HG02678 (cell line): ENCODE measurements at regions not wholly inside any gene's neighbourhood (a gene's known extent, or its start where the extent isn't known, plus 50 kb on each side); places are given as distances from the start of the nearest gene placed in this dataset.

Experiments
- ATAC-seq: cut with Tn5 transposase; IDR thresholded peaks from one replicate; pipeline ENCODE4 v1.9.1; 2021; ENCODE audit warnings: mild to moderate bottlenecking, moderate library complexity; ENCODE audit not compliant: unreplicated experiment

GRCh38 chr14:29197557-29197956, 431.0 kb downstream of the FOXG1 start:
- ATAC-seq = no peak

GRCh38 chr14:29205658-29206057, 439.1 kb downstream of the FOXG1 start:
- no peak for ATAC-seq

- no peak for ATAC-seq
Measured at GRCh38 chr14:29215853-29216252, 449.3 kb downstream of the FOXG1 start.

GRCh38 chr14:29216268-29217232, 450.0 kb downstream of the FOXG1 start:
- ATAC-seq = no peak

GRCh38 chr14:29217813-29218450, 451.3 kb downstream of the FOXG1 start:
- no peak for ATAC-seq

GRCh38 chr14:29220072-29220471, 453.5 kb downstream of the FOXG1 start:
- ATAC-seq = no peak

- ATAC-seq = no peak
Measured at GRCh38 chr14:29220566-29220965, 454.0 kb downstream of the FOXG1 start.

- no peak for ATAC-seq
Measured at GRCh38 chr14:29222006-29222405, 455.4 kb downstream of the FOXG1 start.

- no peak for ATAC-seq
Measured at GRCh38 chr14:29222671-29223268, 456.2 kb downstream of the FOXG1 start.

GRCh38 chr14:29223947-29224346, 457.4 kb downstream of the FOXG1 start:
- no peak for ATAC-seq

- no peak for ATAC-seq
Measured at GRCh38 chr14:29227631-29228030, 461.0 kb downstream of the FOXG1 start.

GRCh38 chr14:29232153-29232552, 465.6 kb downstream of the FOXG1 start:
- no peak for ATAC-seq

GRCh38 chr14:29232711-29233110, 466.1 kb downstream of the FOXG1 start:
- ATAC-seq = no peak

- ATAC-seq = no peak
Measured at GRCh38 chr14:29233188-29233587, 466.6 kb downstream of the FOXG1 start.

GRCh38 chr14:29235991-29236390, 469.4 kb downstream of the FOXG1 start:
- no peak for ATAC-seq

GRCh38 chr14:29236401-29236800, 469.8 kb downstream of the FOXG1 start:
- no peak for ATAC-seq

GRCh38 chr14:29236848-29237247, 470.3 kb downstream of the FOXG1 start:
- ATAC-seq = no peak

GRCh38 chr14:29240066-29240465, 473.5 kb downstream of the FOXG1 start:
- no peak for ATAC-seq

- no peak for ATAC-seq
Measured at GRCh38 chr14:29242755-29243754, 476.5 kb downstream of the FOXG1 start.

GRCh38 chr14:29255692-29256091, 489.1 kb downstream of the FOXG1 start:
- ATAC-seq = no peak

- no peak for ATAC-seq
Measured at GRCh38 chr14:29262979-29263378, 496.4 kb downstream of the FOXG1 start.
